GM12878 (cell line): ENCODE measurements at regions not wholly inside any gene's neighbourhood (a gene's known extent, or its start where the extent isn't known, plus 50 kb on each side); places are given as distances from the start of the nearest gene placed in this dataset.

ENCODE experiments used
- ATAC-seq: fragments of 200-7000 bp; cut with Tn5 transposase; 3 replicates; pipeline ENCODE4 v1.9.1; 2020; ENCODE audit warnings: mild to moderate bottlenecking, moderate library complexity
- BruUV-seq: library from RNA; stranded (reverse); fragments of 400-500 nt; replicated peaks from 2 replicates; lab custom pipeline; 2021; lab: Mats Ljungman, UMichigan
- CTCF ChIA-PET: fragments of 300-600 bp; sonication (Branson Sonifier 250); formaldehyde crosslinking; extraction: SDS; loops from one replicate; lab custom pipeline; 2021; ENCODE audit warnings: inconsistent platforms; lab: Yijun Ruan, JAX
- POLR2A ChIA-PET: fragments of 350-600 bp; formaldehyde crosslinking; extraction: SDS; loops from one replicate; lab custom pipeline; 2021; ENCODE audit warnings: inconsistent platforms; lab: Charles Lee
- RAD21 ChIA-PET: fragments of 300-600 bp; sonication (Branson Sonifier 250); formaldehyde crosslinking; loops from one replicate; lab custom pipeline; 2023; ENCODE audit warnings: antibody characterized with exemption; ENCODE audit not compliant: unreplicated experiment; lab: Charles Lee
- SMC1A ChIA-PET: fragments of 300-600 bp; sonication (Branson Sonifier 250); formaldehyde crosslinking; loops from one replicate; lab custom pipeline; 2023; ENCODE audit not compliant: unreplicated experiment, uncharacterized antibody; lab: Charles Lee
- DNase-seq: peaks from one replicate; pipeline ENCODE4 v3.0.0-alpha.2; 2011; ENCODE audit warnings: low read depth, low spot score
- FAIRE-seq: peaks from 3 replicates; lab custom pipeline; 2011; peaks lifted over from hg19 to GRCh38; lab: Jason Lieb, UNC
- H2AFZ ChIP-seq: 2 replicates; pipeline ENCODE4 v1.6.0; 2011; ENCODE audit warnings: low read depth, low read length, control low read depth; ENCODE audit not compliant: control insufficient read depth
- H3K27ac ChIP-seq: 2 replicates; pipeline ENCODE4 v1.5.1; 2011; ENCODE audit warnings: control low read depth; ENCODE audit not compliant: control insufficient read depth, insufficient read depth
- H3K27me3 ChIP-seq, 2 experiments: replicated peaks in 1 of 2; 2 replicates each; pipeline versions ENCODE4 v1.6.0 to v1.6.1; 2011; ENCODE audit warnings: low read length in 1 of 2; ENCODE audit not compliant: control insufficient read depth in 2 of 2, insufficient read depth in 2 of 2
- H3K36me3 ChIP-seq, 2 experiments: 2 replicates each; pipeline ENCODE4 v1.5.1; 2011; ENCODE audit warnings: low read length in 1 of 2; ENCODE audit not compliant: control insufficient read depth in 2 of 2, insufficient read depth in 2 of 2
- H3K4me1 ChIP-seq: 2 replicates; pipeline ENCODE4 v1.6.1; 2011; ENCODE audit warnings: mild to moderate bottlenecking, low read length, moderate library complexity, mixed read lengths; ENCODE audit not compliant: control insufficient read depth, insufficient read depth
- H3K4me2 ChIP-seq: 2 replicates; pipeline ENCODE4 v1.6.0; 2011; ENCODE audit warnings: control low read depth; ENCODE audit not compliant: control insufficient read depth, insufficient read depth
- H3K4me3 ChIP-seq: fragments of 200-600 bp; sonication (generic); 2 replicates; pipeline ENCODE4 v1.5.1; 2016
- H3K79me2 ChIP-seq: 2 replicates; pipeline ENCODE4 v1.6.0; 2011; ENCODE audit warnings: low read length; ENCODE audit not compliant: control insufficient read depth, insufficient read depth
- H3K9ac ChIP-seq: 2 replicates; pipeline ENCODE4 v1.8.0; 2011; ENCODE audit warnings: low read length, control low read depth, mixed read lengths; ENCODE audit not compliant: control insufficient read depth, insufficient read depth
- H3K9me3 ChIP-seq: replicated peaks from 3 replicates; pipeline ENCODE4 v1.5.1; 2011; ENCODE audit warnings: mild to moderate bottlenecking, low read length; ENCODE audit not compliant: control insufficient read depth, insufficient read depth
- H4K20me1 ChIP-seq: 2 replicates; pipeline ENCODE4 v1.6.0; 2011; ENCODE audit not compliant: control insufficient read depth, insufficient read depth
- BACH1 ChIP-seq: fragments of 450-650 bp; IDR thresholded peaks from 2 replicates; pipeline ENCODE4 v1.6.1; 2017; ENCODE audit warnings: mild to moderate bottlenecking, borderline replicate concordance
- FOS ChIP-seq: IDR thresholded peaks from 3 replicates; pipeline ENCODE4 v1.6.1; 2011; ENCODE audit warnings: borderline replicate concordance; ENCODE audit not compliant: insufficient read length; ENCODE audit errors: extremely low read depth
- GATAD2B ChIP-seq: fragments of 450-650 bp; conservative IDR thresholded peaks from 2 replicates; pipeline ENCODE4 v1.6.1; 2017; ENCODE audit warnings: low read depth, mild to moderate bottlenecking, moderate library complexity
- HDAC2 ChIP-seq: fragments of 200-600 bp; sonication (generic); IDR thresholded peaks from 2 replicates; pipeline ENCODE4 v1.6.1; 2017
- KLF5 ChIP-seq: fragments of 450-650 bp; IDR thresholded peaks from 2 replicates; pipeline ENCODE4 v1.6.1; 2014; ENCODE audit warnings: mild to moderate bottlenecking; ENCODE audit not compliant: partially characterized antibody
- LARP7 ChIP-seq: fragments of 450-650 bp; IDR thresholded peaks from 2 replicates; pipeline ENCODE4 v1.6.1; 2017; ENCODE audit warnings: mild to moderate bottlenecking
- MTA3 ChIP-seq: IDR thresholded peaks from 2 replicates; pipeline ENCODE4 v1.6.1; 2012; ENCODE audit warnings: low read length, inconsistent platforms, borderline replicate concordance
- PBX3 ChIP-seq: IDR thresholded peaks from 2 replicates; pipeline ENCODE4 v1.6.1; 2011; ENCODE audit warnings: mild to moderate bottlenecking, low read depth, low read length, moderate library complexity; ENCODE audit not compliant: insufficient replicate concordance
- POLR2AphosphoS2 ChIP-seq: IDR thresholded peaks from 2 replicates; pipeline ENCODE4 v1.6.1; 2011; ENCODE audit warnings: low read depth, mild to moderate bottlenecking, low read length, improper control_type of control experiment, moderate library complexity
- POLR2AphosphoS5 ChIP-seq: IDR thresholded peaks from 2 replicates; pipeline ENCODE4 v1.6.1; 2011; ENCODE audit warnings: mild to moderate bottlenecking, low read length, inconsistent platforms
- SMC3 ChIP-seq: IDR thresholded peaks from 2 replicates; pipeline ENCODE4 v1.6.1; 2011; ENCODE audit warnings: low read length, improper control_type of control experiment, borderline replicate concordance
- STAT1 ChIP-seq: fragments of 450-650 bp; conservative IDR thresholded peaks from 2 replicates; pipeline ENCODE4 v1.6.1; 2014; ENCODE audit warnings: antibody characterized with exemption, mild to moderate bottlenecking
- TCF12 ChIP-seq: IDR thresholded peaks from 2 replicates; pipeline ENCODE4 v1.6.1; 2011; ENCODE audit warnings: low read depth, mild to moderate bottlenecking, low read length
- WGBS: methylation state at CpG from one replicate; pipeline ENCODE4 v1.1.6; 2016; ENCODE audit warnings: low lambda C conversion rate; ENCODE audit not compliant: insufficient replicate concordance, insufficient coverage; ENCODE audit errors: missing lambda C conversion rate; 5-methylcytosine and 5-hydroxymethylcytosine counted together
- in situ Hi-C: fragments of 300-500 bp; cut with MboI; formaldehyde crosslinking; loops from 9 replicates; pipeline ENCODE4 v1.14.3; 2018; ENCODE audit warnings: mixed read lengths
- intact Hi-C: fragments of 100-400 bp; cut with micrococcal nuclease; formaldehyde crosslinking; loops from one replicate; pipeline ENCODE4 v1.14.2; 2022; ENCODE audit not compliant: unreplicated experiment
- TF ChIP-seq, protein P1 (sequence below): fragments of 450-650 bp; IDR thresholded peaks from 2 replicates; pipeline ENCODE4 v1.6.1; 2017; ENCODE audit warnings: mild to moderate bottlenecking, low read depth, inconsistent platforms; ENCODE audit not compliant: poor library complexity, severe bottlenecking
- TF ChIP-seq, protein P2 (sequence below): fragments of 450-650 bp; formaldehyde crosslinking; IDR thresholded peaks from 2 replicates; pipeline ENCODE4 v1.4.0; 2022; ENCODE audit warnings: mild to moderate bottlenecking, moderate library complexity

DNA sequence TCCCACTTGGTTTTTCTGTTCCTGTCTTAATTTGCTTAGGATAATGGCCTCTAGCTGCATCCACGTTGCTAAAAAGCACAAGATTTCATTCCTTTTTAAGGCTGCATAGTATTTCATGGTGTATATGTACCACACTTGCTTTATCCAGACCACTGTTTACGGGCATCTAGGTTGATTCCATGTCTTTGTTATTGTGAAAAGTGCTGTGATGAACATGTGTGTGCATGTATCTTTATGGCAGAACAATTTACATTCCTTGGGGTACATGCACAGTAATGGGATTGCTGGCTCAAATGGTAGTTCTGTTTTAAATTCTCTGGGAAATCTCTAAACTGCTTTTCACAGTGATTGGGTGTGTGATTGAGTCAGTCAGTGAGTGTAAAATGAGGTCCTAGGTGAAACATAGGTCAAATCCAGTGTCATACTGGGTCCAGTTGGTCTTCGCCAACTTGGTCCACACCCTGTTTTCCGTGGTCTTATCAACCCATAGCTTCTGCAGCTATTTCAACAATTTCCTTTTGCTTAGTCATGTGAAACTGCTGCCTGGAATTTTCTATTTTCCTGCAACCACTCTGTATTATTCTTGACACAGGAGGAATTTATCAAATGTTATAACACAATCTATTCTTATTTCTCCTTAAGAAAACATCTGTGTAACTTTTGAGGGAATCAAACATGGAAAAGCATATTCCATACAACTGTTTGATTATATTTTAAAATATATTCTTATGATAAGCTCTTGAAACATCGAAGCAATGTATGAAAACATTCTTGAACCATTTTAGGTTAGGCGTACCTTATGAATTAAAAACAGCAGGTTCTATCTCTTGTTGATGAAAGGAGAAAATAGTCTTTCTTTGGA lies 82.9 kb downstream of the ADCYAP1 start:
- H3K27ac ChIP-seq = no peak overlapping the region
- H3K4me3 ChIP-seq = no peak overlapping the region
- no peak overlapping the region for H2AFZ ChIP-seq
- no peak overlapping the region for H3K9ac ChIP-seq
- no peak overlapping the region for H3K4me2 ChIP-seq
- no peaks in the 10 kb centered on the region for H3K9me3 ChIP-seq
- RAD21 ChIA-PET = no interaction called here
- no peaks in the 10 kb centered on the region for H4K20me1 ChIP-seq
- POLR2A ChIA-PET = no interaction called here
- in situ Hi-C loops = no loop called here
- intact Hi-C loops = no loop called here
- SMC1A ChIA-PET = no interaction called here
- CTCF ChIA-PET = interaction anchor here (0.9 kb wide), 1 partner anchor 771 kb away, joined by 3 read pairs; no protein-coding TSS in a partner anchor
- FAIRE-seq (no peak), ATAC-seq (no peak), DNase-seq (no peak)
- no TSS peak for BruUV-seq
- no peaks in the 10 kb centered on the region for H3K27me3 ChIP-seq
- no peaks in the 10 kb centered on the region for H3K79me2 ChIP-seq
- TF ChIP-seq, protein P1, sequence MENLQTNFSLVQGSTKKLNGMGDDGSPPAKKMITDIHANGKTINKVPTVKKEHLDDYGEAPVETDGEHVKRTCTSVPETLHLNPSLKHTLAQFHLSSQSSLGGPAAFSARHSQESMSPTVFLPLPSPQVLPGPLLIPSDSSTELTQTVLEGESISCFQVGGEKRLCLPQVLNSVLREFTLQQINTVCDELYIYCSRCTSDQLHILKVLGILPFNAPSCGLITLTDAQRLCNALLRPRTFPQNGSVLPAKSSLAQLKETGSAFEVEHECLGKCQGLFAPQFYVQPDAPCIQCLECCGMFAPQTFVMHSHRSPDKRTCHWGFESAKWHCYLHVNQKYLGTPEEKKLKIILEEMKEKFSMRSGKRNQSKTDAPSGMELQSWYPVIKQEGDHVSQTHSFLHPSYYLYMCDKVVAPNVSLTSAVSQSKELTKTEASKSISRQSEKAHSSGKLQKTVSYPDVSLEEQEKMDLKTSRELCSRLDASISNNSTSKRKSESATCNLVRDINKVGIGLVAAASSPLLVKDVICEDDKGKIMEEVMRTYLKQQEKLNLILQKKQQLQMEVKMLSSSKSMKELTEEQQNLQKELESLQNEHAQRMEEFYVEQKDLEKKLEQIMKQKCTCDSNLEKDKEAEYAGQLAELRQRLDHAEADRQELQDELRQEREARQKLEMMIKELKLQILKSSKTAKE = no peak
- no peak for TF ChIP-seq SMC3
- no peak for TF ChIP-seq STAT1
- no peak for TF ChIP-seq TCF12
- TF ChIP-seq, protein P2, sequence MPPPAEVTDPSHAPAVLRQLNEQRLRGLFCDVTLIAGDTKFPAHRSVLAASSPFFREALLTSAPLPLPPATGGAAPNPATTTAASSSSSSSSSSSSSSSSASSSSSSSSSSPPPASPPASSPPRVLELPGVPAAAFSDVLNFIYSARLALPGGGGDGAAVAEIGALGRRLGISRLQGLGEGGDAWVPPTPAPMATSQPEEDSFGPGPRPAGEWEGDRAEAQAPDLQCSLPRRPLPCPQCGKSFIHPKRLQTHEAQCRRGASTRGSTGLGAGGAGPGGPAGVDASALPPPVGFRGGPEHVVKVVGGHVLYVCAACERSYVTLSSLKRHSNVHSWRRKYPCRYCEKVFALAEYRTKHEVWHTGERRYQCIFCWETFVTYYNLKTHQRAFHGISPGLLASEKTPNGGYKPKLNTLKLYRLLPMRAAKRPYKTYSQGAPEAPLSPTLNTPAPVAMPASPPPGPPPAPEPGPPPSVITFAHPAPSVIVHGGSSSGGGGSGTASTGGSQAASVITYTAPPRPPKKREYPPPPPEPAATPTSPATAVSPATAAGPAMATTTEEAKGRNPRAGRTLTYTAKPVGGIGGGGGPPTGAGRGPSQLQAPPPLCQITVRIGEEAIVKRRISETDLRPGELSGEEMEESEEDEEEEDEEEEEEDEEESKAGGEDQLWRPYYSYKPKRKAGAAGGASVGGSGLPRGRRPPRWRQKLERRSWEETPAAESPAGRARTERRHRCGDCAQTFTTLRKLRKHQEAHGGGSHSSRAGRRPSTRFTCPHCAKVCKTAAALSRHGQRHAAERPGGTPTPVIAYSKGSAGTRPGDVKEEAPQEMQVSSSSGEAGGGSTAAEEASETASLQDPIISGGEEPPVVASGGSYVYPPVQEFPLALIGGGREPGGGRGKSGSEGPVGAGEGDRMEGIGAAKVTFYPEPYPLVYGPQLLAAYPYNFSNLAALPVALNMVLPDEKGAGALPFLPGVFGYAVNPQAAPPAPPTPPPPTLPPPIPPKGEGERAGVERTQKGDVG (CRISPR knock-in tag) = no peak
- TF ChIP-seq FOS = no peak
- no peak for TF ChIP-seq LARP7
- TF ChIP-seq GATAD2B = no peak
- no peak for TF ChIP-seq POLR2AphosphoS5
- TF ChIP-seq MTA3 = no peak
- no peak for TF ChIP-seq PBX3
- no peak for TF ChIP-seq HDAC2
- no peak for TF ChIP-seq KLF5
- TF ChIP-seq POLR2AphosphoS2 = no peak
- TF ChIP-seq BACH1 = no peak
- no peaks in the 10 kb centered on the region for H3K36me3 ChIP-seq
- H3K4me1 ChIP-seq = no peaks in the 10 kb centered on the region
- whole genome bisulfite sequencing = 7% methylated on average over 6 of the region's 6 CpGs
